ENCODE measurements at regions not wholly inside any gene's neighbourhood (a gene's known extent, or its start where the extent isn't known, plus 50 kb on each side); places are given as distances from the start of the nearest gene placed in this dataset.

- TF ChIP-seq CTCF (IDR thresholded peaks at IDR 0.05) (no peak), POLR2A (IDR thresholded peaks at IDR 0.05) (no peak)
These were observed 318.6 kb downstream of the FOXL1 start for GRCh38 chr16:86896976-86897375.

Data from heart left ventricle (tissue), 13 donors.